Astrocyte of the spinal cord (primary cell): ENCODE measurements at regions not wholly inside any gene's neighbourhood (a gene's known extent, or its start where the extent isn't known, plus 50 kb on each side); places are given as distances from the start of the nearest gene placed in this dataset.

ENCODE experiments used
- DNase-seq: peaks from one replicate; pipeline ENCODE4 v3.0.0; 2011; ENCODE audit warnings: low read depth, low spot score
- H3K4me3 ChIP-seq: 2 replicates; pipeline ENCODE4 v1.5.1; 2011; ENCODE audit warnings: low read depth, mild to moderate bottlenecking, low read length, moderate library complexity
- CTCF ChIP-seq: IDR thresholded peaks from 2 replicates; pipeline ENCODE4 v1.5.1; 2012; ENCODE audit warnings: low read depth, mild to moderate bottlenecking, low read length, inconsistent platforms
- in situ Hi-C: cut with HindIII; loops from 2 replicates; pipeline ENCODE4 v1.10.0; 2017; ENCODE audit warnings: low sequenced_read_pairs

DNA sequence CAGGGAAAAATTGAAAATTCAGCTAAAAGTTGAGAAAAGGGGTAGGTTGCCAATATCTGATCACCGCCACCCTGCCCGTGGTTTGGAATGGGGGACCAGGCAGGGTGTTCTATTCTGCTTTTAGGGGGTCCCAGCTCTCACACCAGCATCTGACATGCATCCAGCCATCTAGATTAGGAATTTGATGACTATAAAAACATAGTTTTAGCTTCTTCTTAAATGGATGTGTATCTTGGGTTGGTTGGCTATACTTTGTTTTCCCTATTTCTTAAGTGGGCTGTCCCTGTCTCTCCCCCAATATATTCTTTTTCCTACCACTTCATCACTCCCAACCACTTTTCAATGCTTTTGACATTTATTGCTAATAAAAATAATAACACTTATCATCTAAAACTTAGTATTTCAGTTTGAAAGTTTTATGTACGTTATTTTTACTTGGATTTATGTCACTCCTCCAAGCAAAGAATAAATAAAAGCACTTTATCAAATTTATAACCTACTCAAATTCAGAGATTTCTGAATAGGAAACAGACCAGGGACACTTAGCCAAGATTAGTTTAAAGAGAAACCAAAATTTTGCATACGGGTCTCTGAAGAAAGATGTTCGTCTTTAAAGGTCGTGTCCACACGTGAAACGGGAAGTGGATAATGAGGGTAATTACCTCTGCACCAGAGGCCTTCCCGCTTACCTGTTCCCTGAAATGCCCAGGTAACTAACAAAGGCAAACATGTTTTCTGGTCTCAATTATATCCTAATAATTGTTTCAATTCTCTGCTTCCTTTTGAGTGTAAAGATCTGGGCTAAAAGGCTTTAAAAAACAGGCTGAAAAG, 233.2 kb upstream of the AUTS2 start:
- no peak for DNase-seq
- H3K4me3 ChIP-seq, result no peak overlapping the region
- in situ Hi-C loops, result no loop called here
- TF ChIP-seq CTCF, result no peak

DNA sequence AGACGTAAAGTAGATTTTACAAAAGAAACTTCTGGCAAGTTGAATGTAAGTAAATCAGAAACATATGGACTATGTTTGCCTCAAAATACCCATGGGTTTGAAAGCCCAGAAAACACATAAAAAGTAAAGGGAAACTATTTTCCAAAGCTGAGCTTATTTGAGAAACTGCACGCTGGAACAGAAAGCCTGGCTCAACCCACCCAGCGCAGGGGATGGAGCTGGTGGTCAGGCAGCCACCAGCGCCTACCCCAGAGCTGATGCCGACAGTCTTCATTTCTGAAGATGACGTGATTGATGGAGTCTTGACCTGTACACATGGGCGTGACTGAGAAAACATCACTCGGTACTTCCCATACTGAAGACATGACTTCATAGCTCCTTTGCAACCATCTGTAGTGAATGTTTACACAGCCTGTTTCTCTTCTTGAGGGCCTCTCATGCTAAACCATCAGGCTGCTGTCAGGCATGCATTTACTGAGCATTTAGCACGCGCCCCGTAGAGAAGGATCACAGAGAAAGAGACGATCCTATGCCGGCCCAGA, 232.6 kb upstream of the AUTS2 start:
- in situ Hi-C loops, result no loop called here
- peak; percentile 32 for DNase-seq
- no peak overlapping the region for H3K4me3 ChIP-seq
- no peak for TF ChIP-seq CTCF

DNA sequence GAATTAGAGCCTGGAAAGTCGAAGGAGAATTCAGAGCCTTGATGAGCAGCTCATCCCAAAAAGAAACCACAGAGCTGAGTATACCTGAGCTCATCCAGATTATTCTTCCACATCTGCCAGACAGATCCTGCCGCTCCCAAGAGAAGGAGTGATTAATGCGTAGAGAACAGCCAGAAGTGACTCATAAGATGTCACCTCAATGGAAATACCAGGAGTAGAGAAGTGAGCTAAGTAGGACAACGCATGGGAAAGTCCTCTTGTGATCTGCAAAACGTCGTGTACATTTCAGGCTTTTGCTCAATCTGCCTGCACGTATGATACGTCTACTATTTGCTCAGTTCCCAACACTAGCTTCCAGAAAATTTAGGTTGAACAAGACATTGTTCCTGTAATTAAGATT, 230.5 kb upstream of the AUTS2 start:
- TF ChIP-seq CTCF, result no peak
- in situ Hi-C loops, result no loop called here
- H3K4me3 ChIP-seq, result no peak overlapping the region
- no peak for DNase-seq

GRCh38 chr7:69373171-69374043, 224.9 kb upstream of the AUTS2 start:
- no peak overlapping the region for H3K4me3 ChIP-seq
- DNase-seq, result peak; percentile 28
- TF ChIP-seq CTCF, result no peak
- in situ Hi-C loops, result no loop called here

- no peak overlapping the region for H3K4me3 ChIP-seq
- in situ Hi-C loops, result no loop called here
- no peak for TF ChIP-seq CTCF
- DNase-seq, result no peak
Measured at GRCh38 chr7:69374044-69374425, 224.2 kb upstream of the AUTS2 start.

DNA sequence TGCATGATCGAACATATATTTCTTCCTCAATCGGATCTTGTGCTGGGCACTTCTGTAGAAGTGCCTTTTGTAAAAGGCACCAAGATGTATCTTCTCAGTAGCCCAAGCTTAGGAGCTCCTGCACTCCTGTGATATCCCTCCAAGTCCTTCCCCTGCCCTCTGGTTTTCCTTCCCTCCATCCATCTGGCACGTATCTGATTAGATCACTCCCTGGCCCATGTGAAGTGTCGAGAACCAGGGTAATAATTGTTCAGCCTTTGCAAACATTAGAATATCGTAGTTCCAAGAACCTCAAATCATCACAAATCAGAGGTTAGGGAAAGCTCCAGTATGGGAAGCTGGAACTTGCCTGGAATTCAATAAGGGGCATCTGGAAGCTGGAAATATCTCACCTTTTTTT, 221.1 kb upstream of the AUTS2 start:
- no peak overlapping the region for H3K4me3 ChIP-seq
- TF ChIP-seq CTCF, result no peak
- no peak for DNase-seq
- in situ Hi-C loops, result no loop called here
